ENCODE measurements at regions not wholly inside any gene's neighbourhood (a gene's known extent, or its start where the extent isn't known, plus 50 kb on each side); places are given as distances from the start of the nearest gene placed in this dataset.

DNA sequence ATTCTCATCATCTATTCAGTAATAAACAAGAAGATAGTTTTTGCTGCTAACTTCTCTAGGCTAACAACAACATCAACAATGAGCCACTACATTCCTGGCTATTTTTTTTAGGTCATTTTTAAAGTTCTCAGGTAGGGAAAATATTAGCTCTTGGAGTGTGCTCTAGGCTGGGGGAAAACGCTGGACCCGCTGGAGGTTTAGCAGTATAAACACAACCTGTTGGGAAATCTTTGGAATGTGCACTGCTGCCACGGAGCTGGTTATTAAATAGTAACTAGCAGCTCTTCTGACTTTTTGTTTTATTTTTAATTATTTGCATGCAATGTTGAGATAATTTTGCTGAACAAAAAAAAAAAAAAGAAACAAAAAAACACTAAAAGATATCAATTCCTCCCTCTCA is 892.1 kb upstream of the ACVR2A start:
- ATAC-seq (no peak), DNase-seq (no peak)
- Histone ChIP-seq H3K27me3 (ENCODE audit: insufficient read depth in 3 of 3, low read length in 2 of 3) (no peaks in the 10 kb centered on the region), H3K36me3 (ENCODE audit: insufficient read depth in 1 of 2, low read depth in 1 of 2) (no peaks in the 10 kb centered on the region), H3K9me3 (no peaks in the 10 kb centered on the region), H3K4me3 (no peak overlapping the region), H3K27ac (no peak overlapping the region), H3K4me1 (no peaks in the 10 kb centered on the region)
- intact Hi-C loops (cut with DNase I), result no loop called here
- WGBS, 3 donors, result 60 to 67% (median 63%) methylated on average over 3 of the region's 3 CpGs
- TF ChIP-seq, protein P1, sequence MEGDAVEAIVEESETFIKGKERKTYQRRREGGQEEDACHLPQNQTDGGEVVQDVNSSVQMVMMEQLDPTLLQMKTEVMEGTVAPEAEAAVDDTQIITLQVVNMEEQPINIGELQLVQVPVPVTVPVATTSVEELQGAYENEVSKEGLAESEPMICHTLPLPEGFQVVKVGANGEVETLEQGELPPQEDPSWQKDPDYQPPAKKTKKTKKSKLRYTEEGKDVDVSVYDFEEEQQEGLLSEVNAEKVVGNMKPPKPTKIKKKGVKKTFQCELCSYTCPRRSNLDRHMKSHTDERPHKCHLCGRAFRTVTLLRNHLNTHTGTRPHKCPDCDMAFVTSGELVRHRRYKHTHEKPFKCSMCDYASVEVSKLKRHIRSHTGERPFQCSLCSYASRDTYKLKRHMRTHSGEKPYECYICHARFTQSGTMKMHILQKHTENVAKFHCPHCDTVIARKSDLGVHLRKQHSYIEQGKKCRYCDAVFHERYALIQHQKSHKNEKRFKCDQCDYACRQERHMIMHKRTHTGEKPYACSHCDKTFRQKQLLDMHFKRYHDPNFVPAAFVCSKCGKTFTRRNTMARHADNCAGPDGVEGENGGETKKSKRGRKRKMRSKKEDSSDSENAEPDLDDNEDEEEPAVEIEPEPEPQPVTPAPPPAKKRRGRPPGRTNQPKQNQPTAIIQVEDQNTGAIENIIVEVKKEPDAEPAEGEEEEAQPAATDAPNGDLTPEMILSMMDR (IDR thresholded peaks at IDR 0.05), result no peak

DNA sequence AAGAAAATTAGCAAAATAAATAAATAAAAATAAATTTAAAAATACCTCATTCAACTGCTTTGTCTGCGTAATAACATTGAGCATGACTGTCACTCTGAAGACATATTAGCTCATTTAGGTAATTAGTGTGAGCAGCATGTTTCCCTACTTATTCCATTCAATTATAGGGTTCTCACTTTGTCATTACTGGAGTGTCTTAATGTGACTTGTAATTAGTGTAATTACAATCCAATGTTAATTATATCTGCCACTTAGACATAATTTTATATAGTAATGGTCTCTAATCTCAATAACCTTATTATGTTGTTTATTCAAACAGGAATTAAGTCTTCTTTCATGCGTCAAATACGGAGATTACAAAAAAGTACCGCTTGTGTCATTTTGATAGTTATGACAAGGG is 893.9 kb upstream of the ACVR2A start:
- no peak for ATAC-seq
- intact Hi-C loops (cut with DNase I), result no loop called here
- no peak for DNase-seq
- Histone ChIP-seq H3K4me3 (no peak overlapping the region), H3K27me3 (ENCODE audit: insufficient read depth in 3 of 3, low read length in 2 of 3) (no peaks in the 10 kb centered on the region), H3K36me3 (ENCODE audit: insufficient read depth in 1 of 2, low read depth in 1 of 2) (no peaks in the 10 kb centered on the region), H3K9me3 (no peaks in the 10 kb centered on the region), H3K27ac (no peak overlapping the region), H3K4me1 (no peaks in the 10 kb centered on the region)
- TF ChIP-seq, protein P1 (IDR thresholded peaks at IDR 0.05), result no peak
- WGBS, 3 donors, result 94 to 97% (median 95%) methylated on average over 4 of the region's 4 CpGs

DNA sequence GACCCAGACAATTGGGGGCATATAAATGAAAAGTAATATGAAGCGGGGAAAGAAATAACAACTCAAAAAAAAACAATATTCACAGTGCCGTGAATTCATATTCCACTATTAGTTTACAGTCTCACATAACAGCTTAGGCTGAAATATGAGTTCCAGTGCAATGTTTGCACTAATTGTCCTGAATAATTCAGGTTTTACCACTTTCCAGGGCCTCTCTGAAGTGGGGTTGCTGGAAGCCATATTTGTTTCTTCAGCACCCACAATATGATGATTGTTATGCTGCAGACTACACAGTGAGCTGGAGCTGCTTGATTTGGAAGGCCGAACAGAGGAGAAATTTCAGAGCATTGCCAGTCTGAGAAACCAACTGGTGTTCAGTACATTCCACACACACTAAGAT is 894.5 kb upstream of the ACVR2A start:
- 90 to 91% (median 91%) methylated on average over 3 of the region's 3 CpGs for WGBS, 3 donors
- intact Hi-C loops (cut with DNase I), result no loop called here
- Histone ChIP-seq H3K27ac (no peak overlapping the region), H3K9me3 (no peaks in the 10 kb centered on the region), H3K36me3 (ENCODE audit: insufficient read depth in 1 of 2, low read depth in 1 of 2) (no peaks in the 10 kb centered on the region), H3K4me1 (no peaks in the 10 kb centered on the region), H3K4me3 (no peak overlapping the region), H3K27me3 (ENCODE audit: insufficient read depth in 3 of 3, low read length in 2 of 3) (no peaks in the 10 kb centered on the region)
- ATAC-seq (no peak), DNase-seq (no peak)
- TF ChIP-seq, protein P1 (IDR thresholded peaks at IDR 0.05), result no peak

DNA sequence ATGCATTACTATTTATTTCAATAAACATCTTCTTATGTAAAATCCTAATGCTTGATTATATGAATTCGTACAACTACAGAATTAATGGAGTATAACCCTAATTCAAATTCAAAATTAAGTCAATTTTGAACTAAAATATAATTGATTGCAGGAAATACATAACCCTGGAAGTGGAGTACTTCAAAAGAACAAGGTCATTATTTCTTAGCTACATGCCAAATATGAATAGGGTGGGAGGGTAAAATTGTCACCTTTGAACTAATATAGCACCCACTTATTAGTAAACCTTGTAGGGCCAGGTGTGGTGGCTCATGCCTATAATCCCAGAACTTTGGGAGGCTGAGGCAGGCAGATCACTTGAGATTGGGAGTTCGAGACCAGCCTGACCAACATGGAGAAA is 895.4 kb upstream of the ACVR2A start:
- 95 to 97% (median 96%) methylated on average over 2 of the region's 2 CpGs for WGBS, 3 donors
- Histone ChIP-seq H3K4me3 (no peak overlapping the region), H3K9me3 (no peaks in the 10 kb centered on the region), H3K4me1 (no peaks in the 10 kb centered on the region), H3K27me3 (ENCODE audit: insufficient read depth in 3 of 3, low read length in 2 of 3) (no peaks in the 10 kb centered on the region), H3K36me3 (ENCODE audit: insufficient read depth in 1 of 2, low read depth in 1 of 2) (no peaks in the 10 kb centered on the region), H3K27ac (no peak overlapping the region)
- ATAC-seq, result no peak
- intact Hi-C loops (cut with DNase I), result no loop called here
- DNase-seq, result no peak
- TF ChIP-seq, protein P1 (IDR thresholded peaks at IDR 0.05), result no peak

DNA sequence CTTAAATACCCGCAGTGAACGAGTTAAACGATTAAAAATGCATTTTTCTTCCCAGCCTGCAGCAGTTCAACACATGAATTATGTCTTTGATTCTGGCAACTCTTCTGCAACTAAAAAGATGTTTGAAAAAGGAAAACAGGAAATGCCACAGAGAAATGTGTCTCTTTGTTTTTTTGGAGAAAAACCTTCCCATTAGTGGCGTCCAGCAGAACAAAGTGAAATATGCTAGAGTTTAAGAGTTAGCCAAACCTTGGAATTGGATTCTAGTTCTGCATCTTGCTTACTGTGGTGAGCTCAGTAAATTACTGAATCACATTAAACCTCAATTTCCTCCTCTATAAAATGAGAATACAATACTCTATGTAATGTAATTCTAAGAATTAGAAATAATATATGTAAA is 900.2 kb upstream of the ACVR2A start:
- ATAC-seq (no peak), DNase-seq (no peak)
- Histone ChIP-seq H3K27me3 (ENCODE audit: insufficient read depth in 3 of 3, low read length in 2 of 3) (no peaks in the 10 kb centered on the region), H3K9me3 (no peaks in the 10 kb centered on the region), H3K4me3 (no peak overlapping the region), H3K27ac (no peak overlapping the region), H3K36me3 (ENCODE audit: insufficient read depth in 1 of 2, low read depth in 1 of 2) (no peaks in the 10 kb centered on the region), H3K4me1 (peaks cover 2% of the 10 kb centered on the region)
- 36 to 60% (median 42%) methylated on average over 4 of the region's 4 CpGs for WGBS, 3 donors
- TF ChIP-seq, protein P1 (IDR thresholded peaks at IDR 0.05), result no peak
- intact Hi-C loops (cut with DNase I), result no loop called here

Measured in psoas muscle (tissue), 7 donors.